Right atrium auricular region (tissue), 2 donors: ENCODE measurements at regions not wholly inside any gene's neighbourhood (a gene's known extent, or its start where the extent isn't known, plus 50 kb on each side); places are given as distances from the start of the nearest gene placed in this dataset.

Experiments used
- DNase-seq: peaks from one replicate; pipeline ENCODE4 v3.0.0-alpha.2; 2019; ENCODE audit warnings: low spot score
- H3K27ac ChIP-seq, 2 donors: fragments of 200-600 bp; sonication (generic); 1 replicate in 1 of 2; 2 replicates in 1 of 2; pipeline ENCODE4 v1.5.1; 2016 to 2019
- H3K27me3 ChIP-seq, 2 donors: fragments of 200-600 bp; sonication (generic); one replicate each; pipeline versions ENCODE4 v1.5.1 to v1.6.0; 2017 to 2019
- H3K36me3 ChIP-seq: fragments of 200-600 bp; sonication (generic); one replicate; pipeline ENCODE4 v1.5.1; 2016
- H3K4me1 ChIP-seq, 2 donors: fragments of 200-600 bp; sonication (generic); one replicate each; pipeline versions ENCODE4 v1.5.1 to v1.6.0; 2017 to 2019
- H3K4me3 ChIP-seq, 2 donors: fragments of 200-600 bp; sonication (generic); 1 replicate in 1 of 2; 2 replicates in 1 of 2; pipeline ENCODE4 v1.5.1; 2017 to 2019; ENCODE audit warnings: mild to moderate bottlenecking in 1 of 2, moderate library complexity in 1 of 2
- H3K9me3 ChIP-seq, 2 donors: fragments of 200-600 bp; sonication (generic); one replicate each; pipeline ENCODE4 v1.5.1; 2019
- TF ChIP-seq, protein P1 (sequence below), 2 donors: fragments of 200-600 bp; sonication (generic); IDR thresholded peaks; one replicate each; pipeline ENCODE4 v1.5.1; 2019; ENCODE audit warnings: antibody characterized with exemption in 2 of 2

DNA sequence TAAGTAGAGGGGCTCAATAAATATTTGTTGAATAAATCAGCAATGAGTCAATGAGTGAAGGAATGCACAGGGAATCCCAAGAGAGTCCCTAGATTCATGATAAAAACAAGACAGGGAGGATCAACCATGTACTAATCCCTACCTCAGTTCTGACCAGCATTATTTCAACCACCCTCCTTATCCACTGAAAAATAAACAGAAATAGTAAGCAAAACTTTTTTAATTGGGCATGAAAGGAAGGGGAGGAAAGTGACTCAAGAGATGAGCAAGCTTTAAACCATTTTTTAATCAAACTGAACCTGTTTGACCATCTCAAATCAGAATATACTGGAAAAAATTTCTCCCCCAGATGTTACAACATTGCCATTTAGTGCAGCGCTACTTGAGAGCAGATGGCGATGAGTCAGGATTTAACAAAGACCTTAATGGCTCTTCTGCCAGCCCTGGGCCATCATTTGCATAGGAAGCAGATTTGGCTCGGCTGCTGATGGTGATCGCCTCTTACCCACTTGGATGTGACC lies 194.8 kb upstream of the SLC30A5 start:
- Histone ChIP-seq H3K4me1 (no peaks in the 10 kb centered on the region), H3K4me3 (no peak overlapping the region), H3K27me3 (no peaks in the 10 kb centered on the region), H3K9me3 (no peaks in the 10 kb centered on the region), H3K36me3 (no peaks in the 10 kb centered on the region), H3K27ac (no peak overlapping the region)
- DNase-seq = no peak
- TF ChIP-seq, protein P1, sequence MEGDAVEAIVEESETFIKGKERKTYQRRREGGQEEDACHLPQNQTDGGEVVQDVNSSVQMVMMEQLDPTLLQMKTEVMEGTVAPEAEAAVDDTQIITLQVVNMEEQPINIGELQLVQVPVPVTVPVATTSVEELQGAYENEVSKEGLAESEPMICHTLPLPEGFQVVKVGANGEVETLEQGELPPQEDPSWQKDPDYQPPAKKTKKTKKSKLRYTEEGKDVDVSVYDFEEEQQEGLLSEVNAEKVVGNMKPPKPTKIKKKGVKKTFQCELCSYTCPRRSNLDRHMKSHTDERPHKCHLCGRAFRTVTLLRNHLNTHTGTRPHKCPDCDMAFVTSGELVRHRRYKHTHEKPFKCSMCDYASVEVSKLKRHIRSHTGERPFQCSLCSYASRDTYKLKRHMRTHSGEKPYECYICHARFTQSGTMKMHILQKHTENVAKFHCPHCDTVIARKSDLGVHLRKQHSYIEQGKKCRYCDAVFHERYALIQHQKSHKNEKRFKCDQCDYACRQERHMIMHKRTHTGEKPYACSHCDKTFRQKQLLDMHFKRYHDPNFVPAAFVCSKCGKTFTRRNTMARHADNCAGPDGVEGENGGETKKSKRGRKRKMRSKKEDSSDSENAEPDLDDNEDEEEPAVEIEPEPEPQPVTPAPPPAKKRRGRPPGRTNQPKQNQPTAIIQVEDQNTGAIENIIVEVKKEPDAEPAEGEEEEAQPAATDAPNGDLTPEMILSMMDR (IDR thresholded peaks at IDR 0.05) = no peak

DNA sequence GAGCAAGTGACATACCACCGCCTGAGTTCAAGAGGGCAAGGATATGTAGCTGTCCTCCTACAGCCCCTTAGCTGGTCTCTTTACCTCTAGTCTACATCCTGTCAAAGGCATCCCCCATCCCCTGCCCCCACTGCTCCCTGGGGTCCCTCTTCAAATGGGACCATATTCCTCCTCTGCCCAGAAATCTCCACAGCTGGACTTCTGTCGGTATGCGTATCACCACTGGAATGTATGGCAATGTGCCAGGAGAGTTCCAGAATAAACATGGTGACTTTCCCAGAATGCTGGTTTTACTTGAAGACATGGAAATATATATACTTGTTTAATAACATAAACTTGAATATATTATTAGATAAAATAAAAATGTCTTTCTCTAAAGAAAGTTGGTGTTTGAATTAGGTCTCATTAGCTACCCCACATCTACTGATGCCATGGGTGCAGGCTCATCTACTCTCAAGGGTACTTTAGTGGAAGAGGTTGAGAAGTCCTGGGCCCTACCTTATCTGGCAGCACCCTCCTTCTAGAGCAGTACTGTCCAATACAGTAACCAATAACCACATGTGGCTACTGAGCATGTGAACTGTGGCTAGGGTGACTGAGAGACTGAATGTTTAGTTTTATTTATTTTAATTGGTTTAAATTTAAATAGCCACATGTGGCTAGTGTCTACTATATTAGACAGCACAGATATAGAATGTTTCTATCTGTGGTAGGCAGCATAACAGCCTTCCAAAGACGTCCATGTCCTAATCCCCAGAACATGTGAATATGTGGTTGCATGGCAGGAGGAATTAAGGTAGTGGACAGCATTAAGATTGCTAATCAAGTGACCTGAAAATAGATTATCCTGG lies 181.7 kb upstream of the SLC30A5 start:
- Histone ChIP-seq H3K27ac (no peak overlapping the region), H3K36me3 (no peaks in the 10 kb centered on the region), H3K4me1 (no peaks in the 10 kb centered on the region), H3K4me3 (no peak overlapping the region), H3K27me3 (no peaks in the 10 kb centered on the region), H3K9me3 (no peaks in the 10 kb centered on the region)
- no peak for DNase-seq
- TF ChIP-seq, protein P1 (IDR thresholded peaks at IDR 0.05) = no peak

- Histone ChIP-seq H3K27ac (no peak overlapping the region), H3K4me3 (no peak overlapping the region), H3K4me1 (no peaks in the 10 kb centered on the region), H3K36me3 (no peaks in the 10 kb centered on the region), H3K27me3 (no peaks in the 10 kb centered on the region), H3K9me3 (peaks cover 0 to 8% of the 10 kb centered on the region in 2 donors)
- no peak for DNase-seq
- TF ChIP-seq, protein P1 (IDR thresholded peaks at IDR 0.05) = no peak
Measured at GRCh38 chr5:68915079-68915478, 178.7 kb upstream of the SLC30A5 start.

DNA sequence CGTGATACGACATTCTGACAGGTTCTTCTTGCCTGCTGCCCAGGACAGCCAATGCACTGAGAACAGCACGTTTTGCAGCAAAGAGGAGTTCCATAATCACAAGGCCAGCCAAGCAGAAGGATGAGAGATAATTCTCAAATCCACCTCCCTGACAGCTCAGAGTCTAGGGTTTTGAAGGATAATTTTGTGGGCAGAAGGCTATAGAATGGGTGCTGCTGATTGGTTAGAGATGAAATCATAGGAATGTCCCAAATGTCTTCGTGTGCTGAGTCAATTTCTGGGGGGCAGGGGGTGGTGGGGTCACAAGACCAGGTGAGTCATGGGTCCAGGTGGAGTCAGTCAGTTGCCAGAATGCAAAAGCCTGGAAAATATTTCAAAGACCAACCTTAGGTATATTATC lies 175.5 kb upstream of the SLC30A5 start:
- TF ChIP-seq, protein P1 (IDR thresholded peaks at IDR 0.05) = no peak
- no peaks in the 10 kb centered on the region for H3K4me1 ChIP-seq
- DNase-seq = no peak
- H3K9me3 ChIP-seq = peaks cover 0 to 8% of the 10 kb centered on the region in 2 donors
- no peak overlapping the region for H3K27ac ChIP-seq
- no peaks in the 10 kb centered on the region for H3K27me3 ChIP-seq
- no peaks in the 10 kb centered on the region for H3K36me3 ChIP-seq
- no peak overlapping the region for H3K4me3 ChIP-seq

DNA sequence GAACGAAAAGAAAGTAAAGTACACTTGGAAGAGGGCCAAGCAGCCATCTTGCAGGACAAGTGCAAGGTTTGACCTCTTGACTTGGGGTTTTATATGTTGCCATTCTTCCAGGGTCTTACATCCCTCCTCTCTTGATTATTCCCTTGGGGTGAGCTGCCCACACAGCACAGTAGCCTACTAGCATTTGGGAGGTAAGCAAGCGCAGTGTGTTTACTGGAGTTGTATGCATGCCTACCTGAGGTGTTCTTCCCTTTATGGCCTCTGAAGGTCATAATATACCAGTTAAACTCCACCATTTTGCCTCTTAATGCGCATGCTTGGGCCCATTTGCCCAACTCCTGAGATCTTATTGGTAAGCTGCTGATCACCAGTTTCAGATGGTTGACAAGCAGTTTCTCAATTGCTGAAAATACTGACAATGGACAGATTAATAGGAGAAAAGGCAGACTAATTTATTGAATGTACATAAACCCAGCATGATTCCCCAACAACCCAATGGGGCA lies 173.8 kb upstream of the SLC30A5 start:
- no peaks in the 10 kb centered on the region for H3K27me3 ChIP-seq
- H3K4me1 ChIP-seq = no peaks in the 10 kb centered on the region
- H3K36me3 ChIP-seq = no peaks in the 10 kb centered on the region
- H3K4me3 ChIP-seq = no peak overlapping the region
- peaks cover 0 to 8% of the 10 kb centered on the region in 2 donors for H3K9me3 ChIP-seq
- TF ChIP-seq, protein P1 (IDR thresholded peaks at IDR 0.05) = no peak
- no peak for DNase-seq
- no peak overlapping the region for H3K27ac ChIP-seq
